ENCODE measurements at regions not wholly inside any gene's neighbourhood (a gene's known extent, or its start where the extent isn't known, plus 50 kb on each side); places are given as distances from the start of the nearest gene placed in this dataset.

GRCh38 chr15:96700555-96700954, 370.1 kb downstream of the NR2F2 start:
- no peaks in the 10 kb centered on the region for H3K36me3 Mint-ChIP-seq (ENCODE audit: low read depth)
- no peak overlapping the region for H3K4me3 Mint-ChIP-seq
- ATAC-seq (no peak), DNase-seq (no peak)
- H3K27ac Mint-ChIP-seq: no peak overlapping the region
- no peaks in the 10 kb centered on the region for H3K9me3 ChIP-seq (ENCODE audit: control insufficient read depth, low read length, poor library complexity, severe bottlenecking)
- H3K27me3 Mint-ChIP-seq: peaks cover 5% of the 10 kb centered on the region
- no peaks in the 10 kb centered on the region for H3K4me1 Mint-ChIP-seq

- DNase-seq (no peak), ATAC-seq (no peak)
- no peak overlapping the region for H3K27ac Mint-ChIP-seq
- H3K27me3 Mint-ChIP-seq: peaks cover 5% of the 10 kb centered on the region
- H3K9me3 ChIP-seq (ENCODE audit: control insufficient read depth, low read length, poor library complexity, severe bottlenecking): no peaks in the 10 kb centered on the region
- H3K4me1 Mint-ChIP-seq: no peaks in the 10 kb centered on the region
- H3K4me3 Mint-ChIP-seq: no peak overlapping the region
- no peaks in the 10 kb centered on the region for H3K36me3 Mint-ChIP-seq (ENCODE audit: low read depth)
Observed at GRCh38 chr15:96701443-96701842, 370.9 kb downstream of the NR2F2 start.

GRCh38 chr15:96701877-96702276, 371.4 kb downstream of the NR2F2 start:
- H3K9me3 ChIP-seq (ENCODE audit: control insufficient read depth, low read length, poor library complexity, severe bottlenecking): no peaks in the 10 kb centered on the region
- Mint-ChIP-seq H3K36me3 (ENCODE audit: low read depth) (no peaks in the 10 kb centered on the region), H3K4me3 (no peak overlapping the region), H3K4me1 (no peaks in the 10 kb centered on the region), H3K27ac (no peak overlapping the region), H3K27me3 (peaks cover 5% of the 10 kb centered on the region)
- DNase-seq (no peak), ATAC-seq (no peak)

DNA sequence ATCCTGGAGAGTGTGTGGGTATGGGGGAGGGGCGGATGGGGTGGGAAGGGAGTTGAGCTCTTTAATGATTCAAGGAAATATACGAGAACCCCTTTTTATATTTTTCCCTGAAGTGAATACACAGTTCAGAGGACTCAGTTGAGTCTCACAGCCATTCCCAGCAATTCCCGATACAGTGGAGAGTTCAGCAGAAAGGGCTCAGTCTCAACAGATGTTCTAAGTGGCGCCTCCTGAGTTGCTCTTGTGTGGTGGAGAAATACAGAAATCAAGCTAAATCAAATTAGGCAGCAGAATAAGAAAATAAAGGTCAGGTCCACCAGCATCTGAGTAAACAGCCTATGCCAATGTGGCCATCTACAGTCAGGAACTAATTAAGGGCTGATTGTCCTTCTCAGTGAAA, 372.1 kb downstream of the NR2F2 start:
- ATAC-seq (no peak), DNase-seq (no peak)
- peaks cover 5% of the 10 kb centered on the region for H3K27me3 Mint-ChIP-seq
- H3K27ac Mint-ChIP-seq: no peak overlapping the region
- H3K4me3 Mint-ChIP-seq: no peak overlapping the region
- H3K9me3 ChIP-seq (ENCODE audit: control insufficient read depth, low read length, poor library complexity, severe bottlenecking): no peaks in the 10 kb centered on the region
- no peaks in the 10 kb centered on the region for H3K4me1 Mint-ChIP-seq
- no peaks in the 10 kb centered on the region for H3K36me3 Mint-ChIP-seq (ENCODE audit: low read depth)

DNA sequence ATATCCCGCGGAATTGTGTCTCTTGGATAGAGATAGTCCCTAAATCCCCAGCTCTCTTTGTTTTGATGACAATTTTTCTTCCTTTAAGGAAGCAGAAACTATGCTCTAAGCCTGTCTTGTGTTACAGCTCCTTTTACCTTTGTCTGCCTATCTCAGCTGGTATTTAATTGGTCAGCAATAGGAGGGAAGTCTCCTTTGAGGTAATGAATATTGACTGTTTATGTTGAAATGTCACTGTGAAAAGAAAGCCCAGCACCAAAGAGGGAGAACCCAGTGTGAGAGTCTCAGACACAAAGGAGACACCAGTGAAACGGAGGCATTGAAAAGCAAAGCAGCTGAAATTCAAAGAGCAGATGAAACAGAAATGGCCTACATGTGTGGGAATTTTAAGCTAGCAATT, 372.6 kb downstream of the NR2F2 start:
- no peak for DNase-seq
- Mint-ChIP-seq H3K27ac (no peak overlapping the region), H3K4me3 (no peak overlapping the region), H3K27me3 (peaks cover 5% of the 10 kb centered on the region), H3K36me3 (ENCODE audit: low read depth) (no peaks in the 10 kb centered on the region), H3K4me1 (no peaks in the 10 kb centered on the region)
- H3K9me3 ChIP-seq (ENCODE audit: control insufficient read depth, low read length, poor library complexity, severe bottlenecking): no peaks in the 10 kb centered on the region
- ATAC-seq: no peak

GRCh38 chr15:96703794-96704550, 373.5 kb downstream of the NR2F2 start:
- no peak for DNase-seq
- H3K27ac Mint-ChIP-seq: no peak overlapping the region
- ATAC-seq: no peak
- peaks cover 5% of the 10 kb centered on the region for H3K27me3 Mint-ChIP-seq
- no peak overlapping the region for H3K4me3 Mint-ChIP-seq
- H3K9me3 ChIP-seq (ENCODE audit: control insufficient read depth, low read length, poor library complexity, severe bottlenecking): no peaks in the 10 kb centered on the region
- H3K36me3 Mint-ChIP-seq (ENCODE audit: low read depth): no peaks in the 10 kb centered on the region
- no peaks in the 10 kb centered on the region for H3K4me1 Mint-ChIP-seq

DNA sequence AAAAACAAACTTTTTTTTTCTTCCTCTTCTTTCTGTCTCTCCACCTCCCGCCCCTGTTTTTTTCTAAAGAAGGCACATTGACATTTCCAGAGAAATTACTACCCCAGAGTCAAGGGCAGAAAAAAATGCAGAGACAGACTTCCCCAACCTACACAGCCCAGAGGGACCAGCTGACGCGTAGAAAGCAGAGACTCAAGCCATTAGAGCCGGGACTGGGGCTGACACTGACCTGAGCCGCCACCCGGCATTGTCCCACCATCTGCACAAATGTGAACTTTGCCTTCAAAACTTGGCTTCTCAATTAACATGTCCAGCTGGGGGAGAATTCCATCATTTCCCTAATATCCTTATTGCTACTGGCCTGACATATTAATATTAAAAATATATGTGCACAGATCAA, 385.6 kb downstream of the NR2F2 start:
- Mint-ChIP-seq H3K27ac (no peak overlapping the region), H3K36me3 (ENCODE audit: low read depth) (no peaks in the 10 kb centered on the region), H3K27me3 (no peaks in the 10 kb centered on the region), H3K4me3 (no peak overlapping the region), H3K4me1 (no peaks in the 10 kb centered on the region)
- ATAC-seq (no peak), DNase-seq (no peak)
- H3K9me3 ChIP-seq (ENCODE audit: control insufficient read depth, low read length, poor library complexity, severe bottlenecking): no peaks in the 10 kb centered on the region

- Mint-ChIP-seq H3K27me3 (no peaks in the 10 kb centered on the region), H3K36me3 (ENCODE audit: low read depth) (no peaks in the 10 kb centered on the region), H3K4me1 (no peaks in the 10 kb centered on the region), H3K4me3 (no peak overlapping the region), H3K27ac (no peak overlapping the region)
- H3K9me3 ChIP-seq (ENCODE audit: control insufficient read depth, low read length, poor library complexity, severe bottlenecking): no peaks in the 10 kb centered on the region
- ATAC-seq: no peak
- DNase-seq: no peak
Observed at GRCh38 chr15:96716478-96716877, 386.0 kb downstream of the NR2F2 start.

- DNase-seq: no peak
- Mint-ChIP-seq H3K27me3 (no peaks in the 10 kb centered on the region), H3K4me3 (no peak overlapping the region), H3K36me3 (ENCODE audit: low read depth) (no peaks in the 10 kb centered on the region), H3K27ac (no peak overlapping the region), H3K4me1 (no peaks in the 10 kb centered on the region)
- H3K9me3 ChIP-seq (ENCODE audit: control insufficient read depth, low read length, poor library complexity, severe bottlenecking): no peaks in the 10 kb centered on the region
- no peak for ATAC-seq
Observed at GRCh38 chr15:96720251-96720650, 389.8 kb downstream of the NR2F2 start.

- Mint-ChIP-seq H3K27ac (no peak overlapping the region), H3K4me1 (no peaks in the 10 kb centered on the region), H3K27me3 (no peaks in the 10 kb centered on the region), H3K36me3 (ENCODE audit: low read depth) (no peaks in the 10 kb centered on the region), H3K4me3 (no peak overlapping the region)
- H3K9me3 ChIP-seq (ENCODE audit: control insufficient read depth, low read length, poor library complexity, severe bottlenecking): no peaks in the 10 kb centered on the region
- DNase-seq (no peak), ATAC-seq (no peak)
Observed at GRCh38 chr15:96720656-96721055, 390.2 kb downstream of the NR2F2 start.

DNA sequence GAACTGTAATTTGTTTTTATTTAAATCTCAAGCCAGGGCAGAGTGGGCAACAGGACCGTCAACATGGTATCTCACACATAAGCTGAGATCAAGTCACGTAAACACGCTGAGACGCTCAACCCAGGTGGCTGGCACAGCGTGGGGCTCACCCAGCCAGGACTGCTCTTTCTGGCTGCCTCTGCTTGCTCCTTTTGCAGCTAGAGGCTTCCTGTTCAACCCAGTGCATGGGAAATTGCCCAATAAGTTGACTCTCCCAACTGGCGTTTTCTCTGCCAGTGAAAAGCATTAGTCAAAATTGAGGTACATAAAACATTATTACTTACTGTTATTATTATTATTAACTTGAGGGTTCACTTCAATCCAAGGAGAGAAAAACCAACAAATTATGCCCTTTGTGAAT, 398.1 kb downstream of the NR2F2 start:
- no peak overlapping the region for H3K27ac Mint-ChIP-seq
- H3K4me3 Mint-ChIP-seq: no peak overlapping the region
- H3K4me1 Mint-ChIP-seq: no peaks in the 10 kb centered on the region
- DNase-seq (no peak), ATAC-seq (no peak)
- peaks cover 2% of the 10 kb centered on the region for H3K9me3 ChIP-seq (ENCODE audit: control insufficient read depth, low read length, poor library complexity, severe bottlenecking)
- H3K27me3 Mint-ChIP-seq: no peaks in the 10 kb centered on the region
- no peaks in the 10 kb centered on the region for H3K36me3 Mint-ChIP-seq (ENCODE audit: low read depth)

GRCh38 chr15:96732704-96733103, 402.2 kb downstream of the NR2F2 start:
- H3K9me3 ChIP-seq (ENCODE audit: control insufficient read depth, low read length, poor library complexity, severe bottlenecking): peaks cover 2% of the 10 kb centered on the region
- DNase-seq (no peak), ATAC-seq (no peak)
- Mint-ChIP-seq H3K27ac (no peak overlapping the region), H3K4me1 (no peaks in the 10 kb centered on the region), H3K4me3 (no peak overlapping the region), H3K27me3 (no peaks in the 10 kb centered on the region), H3K36me3 (ENCODE audit: low read depth) (no peaks in the 10 kb centered on the region)

- Mint-ChIP-seq H3K4me3 (no peak overlapping the region), H3K27ac (no peak overlapping the region), H3K27me3 (no peaks in the 10 kb centered on the region), H3K4me1 (no peaks in the 10 kb centered on the region), H3K36me3 (ENCODE audit: low read depth) (no peaks in the 10 kb centered on the region)
- DNase-seq (no peak), ATAC-seq (no peak)
- peaks cover 2% of the 10 kb centered on the region for H3K9me3 ChIP-seq (ENCODE audit: control insufficient read depth, low read length, poor library complexity, severe bottlenecking)
Observed at GRCh38 chr15:96733721-96734120, 403.2 kb downstream of the NR2F2 start.

DNA sequence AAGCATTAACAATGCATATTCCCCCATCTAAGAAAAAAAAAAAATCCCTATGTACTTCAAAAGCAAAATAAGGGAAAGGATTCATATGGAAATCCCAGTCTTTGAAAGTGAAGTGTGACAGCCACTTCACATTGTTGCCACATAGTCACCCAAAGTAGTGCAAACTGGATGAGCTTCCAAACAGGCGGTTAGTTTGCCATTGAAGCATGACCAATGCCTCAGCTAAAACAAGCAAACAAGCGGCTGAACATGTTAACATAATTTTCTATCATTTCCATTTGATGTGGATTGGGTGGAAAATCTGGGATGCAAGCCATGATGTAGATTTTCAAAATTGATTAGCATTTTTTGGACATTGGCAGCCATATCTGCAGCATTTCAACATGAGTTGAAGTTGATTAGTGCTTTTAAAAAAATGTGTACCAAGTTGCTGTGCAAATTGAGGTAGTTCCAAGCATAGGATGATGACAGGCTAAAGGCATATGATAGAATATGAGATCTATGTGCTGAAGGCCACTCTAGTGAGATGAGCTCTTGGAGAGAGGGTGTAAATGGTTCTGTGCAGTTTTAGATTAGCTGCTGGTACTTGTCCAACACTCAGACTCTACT, 405.2 kb downstream of the NR2F2 start:
- H3K4me3 Mint-ChIP-seq: no peak overlapping the region
- ATAC-seq: no peak
- no peaks in the 10 kb centered on the region for H3K36me3 Mint-ChIP-seq (ENCODE audit: low read depth)
- no peak for DNase-seq
- H3K4me1 Mint-ChIP-seq: no peaks in the 10 kb centered on the region
- H3K27ac Mint-ChIP-seq: no peak overlapping the region
- no peaks in the 10 kb centered on the region for H3K27me3 Mint-ChIP-seq
- H3K9me3 ChIP-seq (ENCODE audit: control insufficient read depth, low read length, poor library complexity, severe bottlenecking): peaks cover 2% of the 10 kb centered on the region
